WI38 (cell line): ENCODE measurements at regions not wholly inside any gene's neighbourhood (a gene's known extent, or its start where the extent isn't known, plus 50 kb on each side); places are given as distances from the start of the nearest gene placed in this dataset.

Experiments
- H3K4me3 ChIP-seq: 2 replicates; pipeline ENCODE4 v1.5.1; 2011; ENCODE audit warnings: low read depth, mild to moderate bottlenecking, control low read depth, low read length
- CTCF ChIP-seq: IDR thresholded peaks from 2 replicates; pipeline ENCODE4 v1.5.1; 2012; ENCODE audit warnings: low read depth, mild to moderate bottlenecking, control low read depth, low read length

GRCh38 chr3:107432646-107433045 lies 55.4 kb downstream of the CCDC54 start:
- no peak overlapping the region for H3K4me3 ChIP-seq
- TF ChIP-seq CTCF: no peak

GRCh38 chr3:107436029-107436428 lies 58.8 kb downstream of the CCDC54 start:
- H3K4me3 ChIP-seq: no peak overlapping the region
- no peak for TF ChIP-seq CTCF

- TF ChIP-seq CTCF: no peak
- H3K4me3 ChIP-seq: no peak overlapping the region
Observed at GRCh38 chr3:107438671-107439070, 61.4 kb downstream of the CCDC54 start.

- TF ChIP-seq CTCF: no peak
- H3K4me3 ChIP-seq: no peak overlapping the region
Observed at GRCh38 chr3:107441617-107442016, 64.4 kb downstream of the CCDC54 start.

- no peak for TF ChIP-seq CTCF
- no peak overlapping the region for H3K4me3 ChIP-seq
Observed at GRCh38 chr3:107443461-107443860, 66.2 kb downstream of the CCDC54 start.

GRCh38 chr3:107446706-107447105 lies 69.5 kb downstream of the CCDC54 start:
- no peak overlapping the region for H3K4me3 ChIP-seq
- no peak for TF ChIP-seq CTCF

- TF ChIP-seq CTCF: no peak
- no peak overlapping the region for H3K4me3 ChIP-seq
Observed at GRCh38 chr3:107450254-107450893, 72.4 kb upstream of the BBX start.
